Calu3 (cell line): ENCODE measurements at regions not wholly inside any gene's neighbourhood (a gene's known extent, or its start where the extent isn't known, plus 50 kb on each side); places are given as distances from the start of the nearest gene placed in this dataset.

Experiments used
- BruUV-seq: library from RNA; stranded (reverse); fragments of 400-500 nt; replicated peaks from 2 replicates; lab custom pipeline; 2021; lab: Mats Ljungman, UMichigan
- CTCF ChIA-PET: fragments of 300-600 bp; sonication (Branson Sonifier 250); formaldehyde crosslinking; loops from one replicate; lab custom pipeline; 2022; ENCODE audit warnings: antibody characterized with exemption; lab: Charles Lee
- DNase-seq: peaks from one replicate; pipeline ENCODE4 v3.0.0; 2022
- H3K27ac Mint-ChIP-seq: one replicate; pipeline ENCODE4 v1.8.0; 2022; ENCODE audit warnings: mixed read lengths; ENCODE audit not compliant: unreplicated experiment
- H3K27me3 Mint-ChIP-seq: one replicate; pipeline ENCODE4 v1.8.0; 2022; ENCODE audit warnings: mixed read lengths; ENCODE audit not compliant: unreplicated experiment
- H3K36me3 Mint-ChIP-seq: one replicate; pipeline ENCODE4 v1.8.0; 2022; ENCODE audit warnings: mild to moderate bottlenecking, moderate library complexity, mixed read lengths; ENCODE audit not compliant: insufficient read depth, unreplicated experiment
- H3K4me1 Mint-ChIP-seq: one replicate; pipeline ENCODE4 v1.8.0; 2022; ENCODE audit warnings: mild to moderate bottlenecking, low read depth, mixed read lengths; ENCODE audit not compliant: unreplicated experiment
- H3K4me3 Mint-ChIP-seq: one replicate; pipeline ENCODE4 v1.8.0; 2022; ENCODE audit warnings: mild to moderate bottlenecking, low read depth, moderate library complexity, mixed read lengths; ENCODE audit not compliant: unreplicated experiment
- H3K9me3 Mint-ChIP-seq: one replicate; pipeline ENCODE4 v1.8.0; 2022; ENCODE audit warnings: low read depth, mixed read lengths; ENCODE audit not compliant: unreplicated experiment
- CTCF ChIP-seq: fragments of 200-600 bp; IDR thresholded peaks from one replicate; pipeline ENCODE4 v1.8.0; 2022; ENCODE audit warnings: antibody characterized with exemption; ENCODE audit not compliant: unreplicated experiment
- intact Hi-C: fragments of 100-400 bp; cut with micrococcal nuclease; formaldehyde crosslinking; loops from one replicate; pipeline ENCODE4 v1.10.0; 2022; ENCODE audit not compliant: unreplicated experiment

GRCh38 chr4:25981749-25982148 is 67.7 kb downstream of the SMIM20 start:
- no peak for DNase-seq
- TF ChIP-seq CTCF = no peak
- Mint-ChIP-seq H3K4me3 (no peak overlapping the region), H3K4me1 (no peaks in the 10 kb centered on the region), H3K36me3 (no peaks in the 10 kb centered on the region), H3K27me3 (no peaks in the 10 kb centered on the region), H3K9me3 (no peaks in the 10 kb centered on the region), H3K27ac (no peak overlapping the region)
- BruUV-seq = no TSS peak
- CTCF ChIA-PET = no interaction called here
- intact Hi-C loops = no loop called here

GRCh38 chr4:25982962-25983361 is 68.9 kb downstream of the SMIM20 start:
- intact Hi-C loops = no loop called here
- no peaks in the 10 kb centered on the region for H3K9me3 Mint-ChIP-seq
- no TSS peak for BruUV-seq
- no peak for DNase-seq
- CTCF ChIA-PET = interaction anchor here (0.7 kb wide), 1 partner anchor 73 kb away, joined by 3 read pairs; no protein-coding TSS in a partner anchor
- no peak overlapping the region for H3K4me3 Mint-ChIP-seq
- H3K4me1 Mint-ChIP-seq = no peaks in the 10 kb centered on the region
- no peaks in the 10 kb centered on the region for H3K27me3 Mint-ChIP-seq
- H3K36me3 Mint-ChIP-seq = no peaks in the 10 kb centered on the region
- no peak for TF ChIP-seq CTCF
- no peak overlapping the region for H3K27ac Mint-ChIP-seq

- no peak overlapping the region for H3K27ac Mint-ChIP-seq
- H3K4me3 Mint-ChIP-seq = no peak overlapping the region
- DNase-seq = no peak
- BruUV-seq = no TSS peak
- H3K9me3 Mint-ChIP-seq = no peaks in the 10 kb centered on the region
- H3K4me1 Mint-ChIP-seq = no peaks in the 10 kb centered on the region
- no peaks in the 10 kb centered on the region for H3K27me3 Mint-ChIP-seq
- intact Hi-C loops = no loop called here
- TF ChIP-seq CTCF = no peak
- CTCF ChIA-PET = no interaction called here
- H3K36me3 Mint-ChIP-seq = no peaks in the 10 kb centered on the region
Observed at GRCh38 chr4:25984266-25984665, 70.2 kb downstream of the SMIM20 start.

GRCh38 chr4:25984796-25985195 is 70.8 kb downstream of the SMIM20 start:
- intact Hi-C loops = loop anchor here (5.0 kb wide), 2 partner anchors 38 to 428 kb away; no protein-coding TSS in a partner anchor
- CTCF ChIA-PET = no interaction called here
- BruUV-seq = no TSS peak
- Mint-ChIP-seq H3K36me3 (no peaks in the 10 kb centered on the region), H3K4me3 (no peak overlapping the region), H3K27ac (no peak overlapping the region), H3K27me3 (no peaks in the 10 kb centered on the region), H3K9me3 (no peaks in the 10 kb centered on the region), H3K4me1 (no peaks in the 10 kb centered on the region)
- no peak for DNase-seq
- no peak for TF ChIP-seq CTCF
